ENCODE measurements at regions not wholly inside any gene's neighbourhood (a gene's known extent, or its start where the extent isn't known, plus 50 kb on each side); places are given as distances from the start of the nearest gene placed in this dataset.

GRCh38 chr14:65840786-65841185, 428.3 kb downstream of the FUT8 start:
- TF ChIP-seq CTCF (IDR thresholded peaks at IDR 0.05; ENCODE audit: borderline replicate concordance, extremely low read depth, low read length, poor library complexity, severe bottlenecking), result no peak
- no peak for TF ChIP-seq EZH2 (IDR thresholded peaks at IDR 0.05; ENCODE audit: borderline replicate concordance, low read depth, low read length, severe bottlenecking)
